ENCODE measurements at regions not wholly inside any gene's neighbourhood (a gene's known extent, or its start where the extent isn't known, plus 50 kb on each side); places are given as distances from the start of the nearest gene placed in this dataset.

- TF ChIP-seq CTBP2 (IDR thresholded peaks at IDR 0.05; ENCODE audit: borderline replicate concordance, insufficient read depth, insufficient read length, low read length) (no peak), RBBP5 (IDR thresholded peaks at IDR 0.05; ENCODE audit: borderline replicate concordance, low read depth, low read length) (no peak), FOSL1 (IDR thresholded peaks at IDR 0.05; ENCODE audit: insufficient read depth, low read depth, low read length) (no peak), BACH1 (IDR thresholded peaks at IDR 0.05; ENCODE audit: low read length) (no peak), SP1 (IDR thresholded peaks at IDR 0.05; ENCODE audit: low read depth, low read length) (no peak), SIN3A (conservative IDR thresholded peaks at IDR 0.05 in 1 of 2, IDR thresholded peaks at IDR 0.05 in 1 of 2; ENCODE audit: low read depth in 1 of 2, low read length in 2 of 2) (no peak)
Observed at GRCh38 chr18:40976050-40976449, 979.0 kb upstream of the PIK3C3 start (continued).

Measured in H1 (cell line).